ENCODE measurements at regions not wholly inside any gene's neighbourhood (a gene's known extent, or its start where the extent isn't known, plus 50 kb on each side); places are given as distances from the start of the nearest gene placed in this dataset.

GRCh38 chr1:118486199-118486598 is 301.2 kb upstream of the SPAG17 start:
- POLR2A ChIA-PET (ENCODE audit: low non-redundant PET), result no interaction called here
- CTCF ChIA-PET, result interaction anchor here (0.7 kb wide), 1 partner anchor 27 kb away, joined by 4 read pairs; no protein-coding TSS in a partner anchor
- peak; percentile 55 for DNase-seq (ENCODE audit: low spot score)
- H3K27ac ChIP-seq, result peak overlapping the region; percentile 41; the same call in 1 of the 2 replicates
- TF ChIP-seq, protein P1, sequence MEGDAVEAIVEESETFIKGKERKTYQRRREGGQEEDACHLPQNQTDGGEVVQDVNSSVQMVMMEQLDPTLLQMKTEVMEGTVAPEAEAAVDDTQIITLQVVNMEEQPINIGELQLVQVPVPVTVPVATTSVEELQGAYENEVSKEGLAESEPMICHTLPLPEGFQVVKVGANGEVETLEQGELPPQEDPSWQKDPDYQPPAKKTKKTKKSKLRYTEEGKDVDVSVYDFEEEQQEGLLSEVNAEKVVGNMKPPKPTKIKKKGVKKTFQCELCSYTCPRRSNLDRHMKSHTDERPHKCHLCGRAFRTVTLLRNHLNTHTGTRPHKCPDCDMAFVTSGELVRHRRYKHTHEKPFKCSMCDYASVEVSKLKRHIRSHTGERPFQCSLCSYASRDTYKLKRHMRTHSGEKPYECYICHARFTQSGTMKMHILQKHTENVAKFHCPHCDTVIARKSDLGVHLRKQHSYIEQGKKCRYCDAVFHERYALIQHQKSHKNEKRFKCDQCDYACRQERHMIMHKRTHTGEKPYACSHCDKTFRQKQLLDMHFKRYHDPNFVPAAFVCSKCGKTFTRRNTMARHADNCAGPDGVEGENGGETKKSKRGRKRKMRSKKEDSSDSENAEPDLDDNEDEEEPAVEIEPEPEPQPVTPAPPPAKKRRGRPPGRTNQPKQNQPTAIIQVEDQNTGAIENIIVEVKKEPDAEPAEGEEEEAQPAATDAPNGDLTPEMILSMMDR (conservative IDR thresholded peaks at IDR 0.05; ENCODE audit: low read depth), result no peak

DNA sequence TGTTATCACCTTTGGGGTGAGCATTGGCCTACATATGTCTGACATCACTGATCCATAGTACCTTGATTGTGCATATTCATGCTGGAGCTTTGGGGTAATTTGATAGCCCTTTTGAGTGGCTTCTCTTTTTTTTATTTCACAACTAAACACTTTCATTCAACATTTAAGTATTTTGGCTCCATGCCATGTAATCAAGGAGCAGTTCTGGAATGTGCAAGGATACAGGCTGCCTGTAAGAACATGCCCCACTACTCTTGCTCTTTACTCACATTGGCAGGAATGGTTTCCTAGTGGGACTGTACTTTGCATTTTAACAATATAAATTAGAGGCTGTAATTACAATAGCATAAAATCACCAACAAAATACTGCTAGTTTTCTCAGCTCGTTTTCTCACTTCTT is 300.7 kb upstream of the SPAG17 start:
- peak; percentile 73 for DNase-seq (ENCODE audit: low spot score)
- TF ChIP-seq, protein P1 (conservative IDR thresholded peaks at IDR 0.05; ENCODE audit: low read depth), result no peak
- POLR2A ChIA-PET (ENCODE audit: low non-redundant PET), result no interaction called here
- CTCF ChIA-PET, result no interaction called here
- H3K27ac ChIP-seq, result no peak overlapping the region; the same call in 1 of the 2 replicates

DNA sequence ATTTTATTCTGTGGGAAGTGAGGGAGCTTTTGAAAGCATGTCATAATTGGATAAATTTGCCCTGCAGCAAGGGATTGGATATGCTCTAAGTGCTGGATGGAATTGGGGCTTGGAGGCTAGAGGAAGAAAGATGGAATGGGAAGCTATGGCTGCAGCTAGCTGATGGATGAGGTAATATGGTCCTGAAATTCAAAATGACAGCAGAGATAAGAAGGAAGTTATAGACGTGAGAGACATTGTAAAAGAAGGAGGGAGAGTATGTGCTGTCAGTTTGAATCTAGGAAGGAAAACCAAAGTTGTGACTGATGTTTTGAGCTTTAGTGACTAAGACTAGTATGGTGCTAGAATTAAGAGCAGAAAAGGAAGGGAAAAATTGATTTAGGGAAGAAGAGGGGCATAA is 299.9 kb upstream of the SPAG17 start:
- TF ChIP-seq, protein P1 (conservative IDR thresholded peaks at IDR 0.05; ENCODE audit: low read depth), result no peak
- no peak overlapping the region for H3K27ac ChIP-seq
- DNase-seq (ENCODE audit: low spot score), result no peak
- ChIA-PET CTCF (no interaction called here), POLR2A (ENCODE audit: low non-redundant PET) (no interaction called here)

- CTCF ChIA-PET, result no interaction called here
- DNase-seq (ENCODE audit: low spot score), result no peak
- H3K27ac ChIP-seq, result no peak overlapping the region
Observed at GRCh38 chr1:118483245-118484006, 298.4 kb upstream of the SPAG17 start.

DNA sequence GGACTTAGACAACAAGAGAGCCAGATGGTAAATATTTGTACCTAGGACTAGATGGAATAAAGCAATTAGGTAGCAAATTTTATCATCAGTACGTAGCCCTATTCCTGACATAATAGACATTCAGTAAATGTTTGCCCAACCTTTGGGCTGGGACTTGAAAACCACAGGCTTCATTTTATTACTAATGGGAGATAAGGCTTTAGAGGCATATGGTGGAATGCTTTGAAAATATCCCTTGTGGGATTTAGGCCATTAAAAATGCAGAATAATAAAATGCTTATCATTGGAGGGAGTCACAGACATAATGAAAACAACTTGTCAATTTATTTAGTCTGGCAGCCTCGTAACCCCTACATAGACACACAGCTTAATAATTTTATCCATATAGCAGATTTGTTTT is 296.1 kb upstream of the SPAG17 start:
- no peak overlapping the region for H3K27ac ChIP-seq
- no peak for DNase-seq (ENCODE audit: low spot score)
- ChIA-PET POLR2A (ENCODE audit: low non-redundant PET) (no interaction called here), CTCF (no interaction called here)
- TF ChIP-seq, protein P1 (conservative IDR thresholded peaks at IDR 0.05; ENCODE audit: low read depth), result no peak

More at GRCh38 chr1:118483245-118484006, 298.4 kb upstream of the SPAG17 start:
- TF ChIP-seq, protein P1 (conservative IDR thresholded peaks at IDR 0.05; ENCODE audit: low read depth), result no peak
- POLR2A ChIA-PET (ENCODE audit: low non-redundant PET), result no interaction called here

GRCh38 chr1:118479351-118479750 is 294.3 kb upstream of the SPAG17 start:
- H3K27ac ChIP-seq, result no peak overlapping the region
- CTCF ChIA-PET, result no interaction called here
- no peak for DNase-seq (ENCODE audit: low spot score)
- POLR2A ChIA-PET (ENCODE audit: low non-redundant PET), result no interaction called here
- TF ChIP-seq, protein P1 (conservative IDR thresholded peaks at IDR 0.05; ENCODE audit: low read depth), result no peak
